SK-N-SH (cell line): ENCODE measurements at regions not wholly inside any gene's neighbourhood (a gene's known extent, or its start where the extent isn't known, plus 50 kb on each side); places are given as distances from the start of the nearest gene placed in this dataset.

Source experiments
- CTCF ChIP-seq: fragments of 200-600 bp; sonication (generic); IDR thresholded peaks from 2 replicates; pipeline ENCODE4 v1.6.1; 2017; ENCODE audit warnings: antibody characterized with exemption, mild to moderate bottlenecking, moderate library complexity
- EZH2phosphoT487 ChIP-seq: fragments of 200-600 bp; sonication (generic); IDR thresholded peaks from 2 replicates; pipeline ENCODE4 v1.6.1; 2017; ENCODE audit warnings: low read depth, mixed run types, mild to moderate bottlenecking, antibody characterized with exemption, moderate library complexity, borderline replicate concordance
- GABPA ChIP-seq: IDR thresholded peaks from 2 replicates; pipeline ENCODE4 v1.4.0; 2012; ENCODE audit warnings: low read depth, mild to moderate bottlenecking
- JUND ChIP-seq: IDR thresholded peaks from 2 replicates; pipeline ENCODE4 v1.4.0; 2012
- RCOR1 ChIP-seq: fragments of 150-350 bp; IDR thresholded peaks from 2 replicates; pipeline ENCODE4 v1.6.1; 2017; ENCODE audit warnings: antibody characterized with exemption, low read length
- REST ChIP-seq: IDR thresholded peaks from 2 replicates; pipeline ENCODE4 v1.6.1; 2012; ENCODE audit warnings: mild to moderate bottlenecking, low read depth, low read length, moderate library complexity
- SIN3A ChIP-seq: IDR thresholded peaks from 2 replicates; pipeline ENCODE4 v1.6.1; 2012; ENCODE audit warnings: low read depth, mild to moderate bottlenecking, low read length, moderate library complexity, borderline replicate concordance
- TAF1 ChIP-seq: IDR thresholded peaks from 2 replicates; pipeline ENCODE4 v1.6.1; 2012; ENCODE audit warnings: low read depth, mild to moderate bottlenecking, low read length, moderate library complexity, borderline replicate concordance
- YY1 ChIP-seq: IDR thresholded peaks from 2 replicates; pipeline ENCODE4 v1.4.0; 2012; ENCODE audit warnings: low read depth, mild to moderate bottlenecking

GRCh38 chr4:176927117-176927516 is 134.4 kb upstream of the VEGFC start:
- TF ChIP-seq EZH2phosphoT487 (no peak), CTCF (no peak), JUND (no peak), GABPA (no peak), REST (no peak), TAF1 (no peak), SIN3A (no peak), YY1 (no peak), RCOR1 (no peak)
